H1 (cell line): ENCODE measurements at regions not wholly inside any gene's neighbourhood (a gene's known extent, or its start where the extent isn't known, plus 50 kb on each side); places are given as distances from the start of the nearest gene placed in this dataset.

Experiments used
- CTCF ChIA-PET: fragments of 300-600 bp; sonication (Branson Sonifier 250); formaldehyde crosslinking; loops from one replicate; lab custom pipeline; 2021; ENCODE audit not compliant: partially characterized antibody; lab: Charles Lee
- POLR2A ChIA-PET: fragments of 300-600 bp; sonication (Branson Sonifier 250); formaldehyde crosslinking; loops from one replicate; lab custom pipeline; 2021; ENCODE audit warnings: inconsistent platforms; ENCODE audit not compliant: partially characterized antibody; lab: Charles Lee
- DNase-seq, 2 experiments: peaks; one replicate each; pipeline versions ENCODE4 v3.0.0 to v3.0.0-alpha.2; 2010 to 2022; ENCODE audit warnings: low spot score in 2 of 2, low read depth in 1 of 2, mixed read lengths in 1 of 2
- FAIRE-seq: peaks from 2 replicates; lab custom pipeline; 2011; peaks lifted over from hg19 to GRCh38; lab: Jason Lieb, UNC
- H2AFZ ChIP-seq: 2 replicates; pipeline ENCODE4 v1.8.1; 2012; ENCODE audit warnings: low read length, inconsistent platforms
- H2AK5ac ChIP-seq: 2 replicates; pipeline ENCODE4 v1.6.1; 2013; ENCODE audit warnings: low read depth, low read length
- H2BK120ac ChIP-seq: replicated peaks from 2 replicates; pipeline ENCODE3; 2013; ENCODE audit warnings: low read depth, low read length, inconsistent platforms
- H2BK12ac ChIP-seq: 2 replicates; pipeline ENCODE4 v1.6.1; 2013; ENCODE audit warnings: low read depth, low read length
- H2BK15ac ChIP-seq: 2 replicates; pipeline ENCODE4 v1.6.1; 2013; ENCODE audit warnings: low read length
- H2BK20ac ChIP-seq: 2 replicates; pipeline ENCODE4 v1.6.1; 2013; ENCODE audit warnings: low read length
- H2BK5ac ChIP-seq: 2 replicates; pipeline ENCODE4 v1.6.1; 2013; ENCODE audit warnings: low read depth, low read length
- H3K14ac ChIP-seq: 2 replicates; pipeline ENCODE4 v1.6.1; 2013; ENCODE audit warnings: inconsistent platforms; ENCODE audit not compliant: insufficient read length
- H3K18ac ChIP-seq: 2 replicates; pipeline ENCODE4 v1.6.1; 2013; ENCODE audit warnings: low read length; ENCODE audit errors: extremely low read depth
- H3K23ac ChIP-seq: 2 replicates; pipeline ENCODE4 v1.6.1; 2013; ENCODE audit warnings: inconsistent platforms; ENCODE audit not compliant: insufficient read length
- H3K23me2 ChIP-seq: 2 replicates; pipeline ENCODE4 v1.6.1; 2013; ENCODE audit warnings: low read depth, low read length
- H3K27ac ChIP-seq: 2 replicates; pipeline ENCODE4 v1.6.1; 2011; ENCODE audit warnings: low read depth, low read length, inconsistent platforms
- H3K27me3 ChIP-seq, 4 experiments: replicated peaks in 1 of 4; 1 replicate in 1 of 4; 2 replicates in 3 of 4; pipeline versions ENCODE4 v1.6.1 to v1.8.1; 2011 to 2013; ENCODE audit warnings: low read length in 3 of 4, mild to moderate bottlenecking in 3 of 4, inconsistent platforms in 2 of 4, mixed read lengths in 2 of 4, moderate library complexity in 1 of 4; ENCODE audit not compliant: control insufficient read depth in 3 of 4, insufficient read depth in 3 of 4; ENCODE audit errors: extremely low read depth in 1 of 4
- H3K36me3 ChIP-seq, 4 experiments: 2 replicates each; pipeline versions ENCODE4 v1.6.1 to v1.8.1; 2011 to 2013; ENCODE audit warnings: mild to moderate bottlenecking in 4 of 4, low read length in 3 of 4, moderate library complexity in 2 of 4, control low read depth in 1 of 4, inconsistent platforms in 1 of 4; ENCODE audit not compliant: insufficient read depth in 4 of 4, control insufficient read depth in 2 of 4
- H3K4ac ChIP-seq: replicated peaks from 2 replicates; pipeline ENCODE3; 2013; ENCODE audit warnings: low read length, low read depth, mixed read lengths, inconsistent platforms; ENCODE audit not compliant: insufficient read length
- H3K4me1 ChIP-seq, 4 experiments: replicated peaks in 1 of 4; 1 replicate in 1 of 4; 2 replicates in 3 of 4; pipeline versions ENCODE4 v1.6.1 to v1.8.1; 2011 to 2013; ENCODE audit warnings: low read length in 3 of 4, inconsistent platforms in 2 of 4, mixed read lengths in 1 of 4; ENCODE audit not compliant: insufficient read depth in 4 of 4, control insufficient read depth in 3 of 4
- H3K4me2 ChIP-seq, 2 experiments: 2 replicates each; pipeline versions ENCODE4 v1.6.1 to v1.8.1; 2011 to 2013; ENCODE audit warnings: low read depth in 2 of 2, low read length in 2 of 2, control low read depth in 1 of 2, inconsistent platforms in 1 of 2, mild to moderate bottlenecking in 1 of 2; ENCODE audit not compliant: insufficient read depth in 1 of 2
- H3K4me3 ChIP-seq, 4 experiments: fragments of 200-600, 300-600 bp in 1 of 4; sonication (generic), shearing (Covaris generic), sonication (Bioruptor Twin) in 1 of 4; 2 replicates each; pipeline versions ENCODE4 v1.5.1 to v1.8.1; 2011 to 2016; ENCODE audit warnings: low read length in 4 of 4, low read depth in 3 of 4, control low read depth in 2 of 4, inconsistent platforms in 2 of 4, mild to moderate bottlenecking in 2 of 4, mixed read lengths in 1 of 4, moderate library complexity in 1 of 4; ENCODE audit not compliant: insufficient read depth in 2 of 4; ENCODE audit errors: extremely low read depth in 1 of 4
- H3K56ac ChIP-seq: replicated peaks from 2 replicates; pipeline ENCODE3; 2013; ENCODE audit warnings: low read depth, mild to moderate bottlenecking, mixed read lengths, low read length, inconsistent platforms; ENCODE audit not compliant: insufficient read length
- H3K79me1 ChIP-seq: 2 replicates; pipeline ENCODE4 v1.6.1; 2013; ENCODE audit warnings: low read depth, low read length, control low read depth
- H3K79me2 ChIP-seq, 2 experiments: 2 replicates each; pipeline versions ENCODE4 v1.6.1 to v1.8.1; 2012 to 2013; ENCODE audit warnings: low read length in 2 of 2, mild to moderate bottlenecking in 2 of 2, inconsistent platforms in 1 of 2; ENCODE audit not compliant: insufficient read depth in 2 of 2, control insufficient read depth in 1 of 2
- H3K9ac ChIP-seq, 4 experiments: replicated peaks in 1 of 4; 1 replicate in 1 of 4; 2 replicates in 3 of 4; pipeline versions ENCODE4 v1.6.1 to v1.8.1; 2011 to 2013; ENCODE audit warnings: low read depth in 3 of 4, low read length in 3 of 4, control low read depth in 2 of 4, mild to moderate bottlenecking in 2 of 4, moderate library complexity in 2 of 4, inconsistent platforms in 1 of 4; ENCODE audit errors: extremely low read depth in 1 of 4
- H3K9me3 ChIP-seq, 2 experiments: 2 replicates each; pipeline versions ENCODE4 v1.6.1 to v1.8.1; 2012 to 2013; ENCODE audit warnings: mild to moderate bottlenecking in 2 of 2, moderate library complexity in 2 of 2, control low read depth in 1 of 2, inconsistent platforms in 1 of 2, low read depth in 1 of 2, low read length in 1 of 2, mixed read lengths in 1 of 2; ENCODE audit not compliant: insufficient read depth in 2 of 2
- H4K20me1 ChIP-seq, 2 experiments: replicated peaks in 1 of 2; 2 replicates each; pipeline versions ENCODE3 to v1.8.1; 2011 to 2013; ENCODE audit warnings: inconsistent platforms in 2 of 2, low read length in 2 of 2, mild to moderate bottlenecking in 1 of 2; ENCODE audit not compliant: insufficient read depth in 2 of 2, control insufficient read depth in 1 of 2
- H4K5ac ChIP-seq: 2 replicates; pipeline ENCODE4 v1.6.1; 2013; ENCODE audit warnings: low read length, low read depth, mixed read lengths, inconsistent platforms; ENCODE audit not compliant: insufficient read length
- H4K8ac ChIP-seq: 2 replicates; pipeline ENCODE4 v1.8.0; 2013; ENCODE audit warnings: mild to moderate bottlenecking, moderate library complexity, low read length, inconsistent platforms; ENCODE audit not compliant: insufficient read depth; ENCODE audit errors: extremely low read depth
- H4K91ac ChIP-seq: replicated peaks from 2 replicates; pipeline ENCODE3; 2013; ENCODE audit warnings: low read length, mixed read lengths, inconsistent platforms; ENCODE audit not compliant: insufficient read length
- BCL11A ChIP-seq, 2 experiments: IDR thresholded peaks; one replicate each; pipeline ENCODE4 v1.6.1; 2011; ENCODE audit warnings: low read depth in 2 of 2, low read length in 2 of 2, mild to moderate bottlenecking in 2 of 2
- HDAC2 ChIP-seq, 2 experiments: fragments of 300-600 bp in 1 of 2; sonication (generic) in 1 of 2; IDR thresholded peaks; 2 replicates each; pipeline ENCODE4 v1.6.1; 2011 to 2012; ENCODE audit warnings: low read depth in 2 of 2, low read length in 2 of 2, mild to moderate bottlenecking in 2 of 2, moderate library complexity in 2 of 2, borderline replicate concordance in 1 of 2, inconsistent platforms in 1 of 2
- WGBS, 2 experiments: shearing (Covaris generic) in 1 of 2; methylation state at CpG; one replicate each; pipeline versions ENCODE4 v1.1.6 to v1.1.7; 2013 to 2015; ENCODE audit warnings: low lambda C conversion rate in 2 of 2, mixed read lengths in 2 of 2, inconsistent platforms in 1 of 2, low coverage in 1 of 2, missing lambda C conversion rate in 1 of 2; ENCODE audit not compliant: insufficient replicate concordance in 2 of 2, insufficient coverage in 1 of 2, insufficient read length in 1 of 2; ENCODE audit errors: extremely low coverage in 1 of 2, missing lambda C conversion rate in 1 of 2; 5-methylcytosine and 5-hydroxymethylcytosine counted together
- TF ChIP-seq, protein P1 (sequence below): IDR thresholded peaks from 2 replicates; pipeline ENCODE4 v1.6.1; 2012; ENCODE audit warnings: inconsistent platforms
- TF ChIP-seq, protein P2 (sequence below), 3 experiments: IDR thresholded peaks; 1 replicate in 2 of 3; 2 replicates in 1 of 3; pipeline versions ENCODE4 v1.5.1 to v1.6.1; 2011; ENCODE audit warnings: low read length in 3 of 3, mild to moderate bottlenecking in 3 of 3, inconsistent platforms in 2 of 3, low read depth in 1 of 3, moderate library complexity in 1 of 3; ENCODE audit not compliant: insufficient read depth in 1 of 3; ENCODE audit errors: control extremely low read depth in 1 of 3
- TF ChIP-seq, protein P3 (sequence below): IDR thresholded peaks from 2 replicates; pipeline ENCODE4 v1.6.1; 2011; ENCODE audit warnings: low read depth, mild to moderate bottlenecking, low read length; ENCODE audit not compliant: insufficient read depth

DNA sequence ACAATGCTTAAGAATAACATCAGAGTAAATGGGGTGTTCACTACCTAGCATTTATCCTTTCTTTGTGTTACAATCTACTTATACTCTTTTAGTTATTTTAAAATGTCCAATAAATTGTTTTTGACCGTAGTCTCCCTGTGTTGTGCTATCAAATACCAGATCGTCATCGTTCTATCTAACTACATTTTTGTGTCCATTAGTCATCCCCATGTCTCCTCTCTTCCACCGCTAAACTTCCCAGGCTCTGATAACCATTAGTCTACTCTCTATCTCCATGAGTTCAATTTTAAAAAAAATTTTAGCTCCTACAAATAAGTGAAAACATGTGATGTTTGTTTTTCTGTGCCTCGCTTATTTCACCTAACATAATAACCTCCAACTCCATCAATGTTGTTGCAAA is 381.9 kb downstream of the PRDM5 start:
- H3K4ac ChIP-seq = no peak overlapping the region
- no peak overlapping the region for H4K8ac ChIP-seq
- FAIRE-seq (no peak), DNase-seq (no peak)
- no peak overlapping the region for H2BK12ac ChIP-seq
- H3K23ac ChIP-seq = no peak overlapping the region
- H2BK120ac ChIP-seq = no peak overlapping the region
- no peaks in the 10 kb centered on the region for H3K79me1 ChIP-seq
- no peaks in the 10 kb centered on the region for H3K27me3 ChIP-seq
- H4K20me1 ChIP-seq = no peaks in the 10 kb centered on the region
- CTCF ChIA-PET = interaction anchor here (0.6 kb wide), 1 partner anchor 587 kb away, joined by 3 read pairs; no protein-coding TSS in a partner anchor
- no peaks in the 10 kb centered on the region for H3K23me2 ChIP-seq
- TF ChIP-seq, protein P1, sequence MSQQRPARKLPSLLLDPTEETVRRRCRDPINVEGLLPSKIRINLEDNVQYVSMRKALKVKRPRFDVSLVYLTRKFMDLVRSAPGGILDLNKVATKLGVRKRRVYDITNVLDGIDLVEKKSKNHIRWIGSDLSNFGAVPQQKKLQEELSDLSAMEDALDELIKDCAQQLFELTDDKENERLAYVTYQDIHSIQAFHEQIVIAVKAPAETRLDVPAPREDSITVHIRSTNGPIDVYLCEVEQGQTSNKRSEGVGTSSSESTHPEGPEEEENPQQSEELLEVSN = no peak
- TF ChIP-seq, protein P2, sequence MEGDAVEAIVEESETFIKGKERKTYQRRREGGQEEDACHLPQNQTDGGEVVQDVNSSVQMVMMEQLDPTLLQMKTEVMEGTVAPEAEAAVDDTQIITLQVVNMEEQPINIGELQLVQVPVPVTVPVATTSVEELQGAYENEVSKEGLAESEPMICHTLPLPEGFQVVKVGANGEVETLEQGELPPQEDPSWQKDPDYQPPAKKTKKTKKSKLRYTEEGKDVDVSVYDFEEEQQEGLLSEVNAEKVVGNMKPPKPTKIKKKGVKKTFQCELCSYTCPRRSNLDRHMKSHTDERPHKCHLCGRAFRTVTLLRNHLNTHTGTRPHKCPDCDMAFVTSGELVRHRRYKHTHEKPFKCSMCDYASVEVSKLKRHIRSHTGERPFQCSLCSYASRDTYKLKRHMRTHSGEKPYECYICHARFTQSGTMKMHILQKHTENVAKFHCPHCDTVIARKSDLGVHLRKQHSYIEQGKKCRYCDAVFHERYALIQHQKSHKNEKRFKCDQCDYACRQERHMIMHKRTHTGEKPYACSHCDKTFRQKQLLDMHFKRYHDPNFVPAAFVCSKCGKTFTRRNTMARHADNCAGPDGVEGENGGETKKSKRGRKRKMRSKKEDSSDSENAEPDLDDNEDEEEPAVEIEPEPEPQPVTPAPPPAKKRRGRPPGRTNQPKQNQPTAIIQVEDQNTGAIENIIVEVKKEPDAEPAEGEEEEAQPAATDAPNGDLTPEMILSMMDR (IDR thresholded peaks at IDR 0.05; ENCODE audit: control extremely low read depth in 1 of 3, insufficient read depth in 1 of 3, low read depth in 1 of 3, low read length in 3 of 3) = no peak
- no peak for TF ChIP-seq BCL11A (IDR thresholded peaks at IDR 0.05; ENCODE audit: low read depth in 2 of 2, low read length in 2 of 2)
- TF ChIP-seq, protein P3, sequence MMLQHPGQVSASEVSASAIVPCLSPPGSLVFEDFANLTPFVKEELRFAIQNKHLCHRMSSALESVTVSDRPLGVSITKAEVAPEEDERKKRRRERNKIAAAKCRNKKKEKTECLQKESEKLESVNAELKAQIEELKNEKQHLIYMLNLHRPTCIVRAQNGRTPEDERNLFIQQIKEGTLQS = no peak
- TF ChIP-seq HDAC2 (IDR thresholded peaks at IDR 0.05; ENCODE audit: borderline replicate concordance in 1 of 2, low read depth in 2 of 2, low read length in 2 of 2) = no peak
- POLR2A ChIA-PET = no interaction called here
- H2BK20ac ChIP-seq = no peak overlapping the region
- H2AK5ac ChIP-seq = no peak overlapping the region
- H3K4me3 ChIP-seq = no peak overlapping the region
- 95% methylated on average over 5 of the region's 5 CpGs; no CpG with 5 or more reads in 1 of the 2 experiments for WGBS, 2 experiments
- no peak overlapping the region for H2AFZ ChIP-seq
- no peaks in the 10 kb centered on the region for H3K79me2 ChIP-seq
- no peak overlapping the region for H3K4me2 ChIP-seq
- H3K18ac ChIP-seq = no peak overlapping the region
- H3K14ac ChIP-seq = no peak overlapping the region
- no peak overlapping the region for H3K27ac ChIP-seq
- no peaks in the 10 kb centered on the region for H3K9me3 ChIP-seq
- H4K91ac ChIP-seq = no peak overlapping the region
- H3K56ac ChIP-seq = no peak overlapping the region
- H2BK5ac ChIP-seq = no peak overlapping the region
- no peaks in the 10 kb centered on the region for H3K36me3 ChIP-seq
- no peak overlapping the region for H2BK15ac ChIP-seq
- no peak overlapping the region for H3K9ac ChIP-seq
- H4K5ac ChIP-seq = no peak overlapping the region
- H3K4me1 ChIP-seq = no peaks in the 10 kb centered on the region
